Parathyroid adenoma (tissue), 2 donors: ENCODE measurements at regions not wholly inside any gene's neighbourhood (a gene's known extent, or its start where the extent isn't known, plus 50 kb on each side); places are given as distances from the start of the nearest gene placed in this dataset.
A peak's percentile ranks its signal among the peaks of the same experiment; 100 is the strongest.
"Not testable (repeated sequence)": the region's sequence is repeated elsewhere in the genome, so short reads cannot be mapped to it uniquely, and the experiment has no call there.

ENCODE experiments used
- H2AFZ ChIP-seq: fragments of 300-600 bp; sonication (generic); one replicate; pipeline ENCODE4 v1.7.0; 2017; ENCODE audit warnings: antibody characterized with exemption, mild to moderate bottlenecking
- H3K27ac ChIP-seq: fragments of 300-600 bp; sonication (generic); one replicate; pipeline ENCODE4 v1.7.0; 2017
- H3K27me3 ChIP-seq: fragments of 300-600 bp; sonication (generic); one replicate; pipeline ENCODE4 v1.7.0; 2017; ENCODE audit warnings: low read length; ENCODE audit not compliant: control insufficient read depth, insufficient read depth
- H3K36me3 ChIP-seq: fragments of 300-600 bp; sonication (generic); one replicate; pipeline ENCODE4 v1.7.0; 2017; ENCODE audit warnings: low read length; ENCODE audit not compliant: control insufficient read depth, insufficient read depth
- H3K4me1 ChIP-seq: fragments of 300-600 bp; sonication (generic); one replicate; pipeline ENCODE4 v1.7.0; 2017; ENCODE audit warnings: control low read depth
- H3K4me2 ChIP-seq: fragments of 300-600 bp; sonication (generic); one replicate; pipeline ENCODE4 v1.7.0; 2017; ENCODE audit warnings: low read length
- H3K4me3 ChIP-seq: fragments of 300-600 bp; sonication (generic); one replicate; pipeline ENCODE4 v1.7.0; 2017; ENCODE audit warnings: low read depth, low read length
- H3K79me2 ChIP-seq: fragments of 300-600 bp; sonication (generic); one replicate; pipeline ENCODE4 v1.7.0; 2017; ENCODE audit warnings: control low read depth
- H3K9ac ChIP-seq: fragments of 300-600 bp; sonication (generic); one replicate; pipeline ENCODE4 v1.7.0; 2017; ENCODE audit warnings: mild to moderate bottlenecking
- H3K9me3 ChIP-seq: fragments of 300-600 bp; sonication (generic); one replicate; pipeline ENCODE4 v1.7.0; 2017; ENCODE audit warnings: low read length; ENCODE audit not compliant: control insufficient read depth
- CTCF ChIP-seq: fragments of 300-600 bp; sonication (generic); IDR thresholded peaks from one replicate; pipeline ENCODE4 v1.7.0; 2017; ENCODE audit warnings: antibody characterized with exemption, mild to moderate bottlenecking
- donor health status: primary hyperparathyroidism.

DNA sequence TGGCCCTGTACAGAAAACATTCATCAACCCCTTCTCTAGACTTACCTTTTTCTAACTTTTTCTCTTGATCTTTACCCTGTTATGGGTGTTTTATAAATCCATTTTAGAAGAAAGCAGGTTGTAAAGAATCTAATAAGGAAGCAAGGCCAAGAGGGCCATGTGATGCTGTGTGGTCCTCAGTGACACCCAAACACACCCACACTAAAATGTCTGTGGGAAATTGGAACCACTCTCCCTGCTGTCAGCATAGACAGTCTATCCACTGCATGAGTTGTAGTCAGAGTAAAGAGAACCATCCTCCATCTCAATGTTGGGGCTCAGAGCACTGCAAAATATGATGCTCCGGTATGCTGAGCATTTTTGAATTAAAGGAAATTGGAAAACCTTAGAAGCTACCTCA lies 235.5 kb downstream of the SKIDA1 start:
- Histone ChIP-seq H3K9me3 (no peaks in the 10 kb centered on the region), H3K79me2 (no peaks in the 10 kb centered on the region), H3K4me1 (peaks cover 36% of the 10 kb centered on the region), H3K4me3 (no peak overlapping the region), H3K27ac (peak overlapping the region; percentile 41), H3K9ac (no peak overlapping the region), H3K27me3 (no peaks in the 10 kb centered on the region), H3K4me2 (no peak overlapping the region), H2AFZ (peak overlapping the region; percentile 45), H3K36me3 (no peaks in the 10 kb centered on the region)
- TF ChIP-seq CTCF, result no peak

DNA sequence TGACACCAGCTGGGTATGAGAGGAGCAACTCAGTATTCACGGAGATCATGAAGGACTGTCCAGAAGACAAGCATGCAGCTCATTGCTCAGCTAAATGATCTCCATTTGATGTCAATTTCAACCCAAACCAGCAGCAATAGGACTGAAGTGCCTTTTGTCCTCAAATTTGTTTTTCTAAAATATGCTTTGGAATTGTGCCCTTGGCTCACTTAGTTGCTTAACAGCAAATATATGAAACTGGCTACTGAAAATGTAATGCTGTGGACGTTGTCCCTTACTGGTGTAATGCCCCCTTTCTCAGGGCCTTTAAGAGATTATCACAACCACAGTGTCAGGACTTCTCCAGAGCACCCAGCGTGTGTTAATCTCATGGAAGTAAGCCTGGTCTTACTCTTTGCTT lies 236.2 kb downstream of the SKIDA1 start:
- no peak overlapping the region for H3K4me2 ChIP-seq
- no peaks in the 10 kb centered on the region for H3K36me3 ChIP-seq
- peak overlapping the region; percentile 41 for H3K27ac ChIP-seq
- H2AFZ ChIP-seq, result peak overlapping the region; percentile 45
- H3K27me3 ChIP-seq, result no peaks in the 10 kb centered on the region
- no peaks in the 10 kb centered on the region for H3K79me2 ChIP-seq
- H3K4me1 ChIP-seq, result peaks cover 37% of the 10 kb centered on the region
- H3K9ac ChIP-seq, result no peak overlapping the region
- TF ChIP-seq CTCF, result no peak
- no peak overlapping the region for H3K4me3 ChIP-seq
- no peaks in the 10 kb centered on the region for H3K9me3 ChIP-seq

- Histone ChIP-seq H3K4me2 (no peak overlapping the region), H3K27me3 (no peaks in the 10 kb centered on the region), H3K4me1 (peaks cover 20% of the 10 kb centered on the region), H3K79me2 (no peaks in the 10 kb centered on the region), H3K4me3 (no peak overlapping the region), H3K27ac (no peak overlapping the region), H3K9me3 (no peaks in the 10 kb centered on the region), H3K9ac (no peak overlapping the region), H2AFZ (peak overlapping the region; percentile 22), H3K36me3 (no peaks in the 10 kb centered on the region)
- no peak for TF ChIP-seq CTCF
Measured at GRCh38 chr10:21285742-21286331, 239.6 kb downstream of the SKIDA1 start.

DNA sequence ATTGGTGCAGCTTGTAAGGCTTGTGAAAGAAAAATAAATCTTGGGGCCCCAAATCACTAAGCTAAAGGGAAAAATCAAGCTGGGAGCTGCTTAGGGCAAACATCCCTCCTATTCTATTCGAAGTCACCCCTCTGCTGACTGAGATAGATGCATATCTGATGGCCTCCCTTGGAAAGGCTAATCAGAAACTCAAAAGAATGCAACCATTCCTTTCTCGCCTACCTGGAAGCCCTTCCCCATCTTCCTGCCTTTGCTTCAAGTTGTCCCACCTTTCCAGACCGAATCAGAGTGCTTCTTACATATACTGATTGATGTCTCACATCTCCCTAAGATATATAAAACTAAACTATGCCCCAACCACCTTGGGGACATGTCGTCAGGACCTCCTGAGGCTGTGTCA lies 240.3 kb downstream of the SKIDA1 start:
- no peak overlapping the region for H3K4me2 ChIP-seq
- no peak overlapping the region for H3K4me3 ChIP-seq
- no peaks in the 10 kb centered on the region for H3K9me3 ChIP-seq
- no peaks in the 10 kb centered on the region for H3K36me3 ChIP-seq
- H3K79me2 ChIP-seq, result no peaks in the 10 kb centered on the region
- TF ChIP-seq CTCF, result no peak
- no peak overlapping the region for H3K9ac ChIP-seq
- H2AFZ ChIP-seq, result peak overlapping the region; percentile 22
- H3K4me1 ChIP-seq, result peaks cover 18% of the 10 kb centered on the region
- peak overlapping the region; percentile 25 for H3K27ac ChIP-seq
- H3K27me3 ChIP-seq, result no peaks in the 10 kb centered on the region

DNA sequence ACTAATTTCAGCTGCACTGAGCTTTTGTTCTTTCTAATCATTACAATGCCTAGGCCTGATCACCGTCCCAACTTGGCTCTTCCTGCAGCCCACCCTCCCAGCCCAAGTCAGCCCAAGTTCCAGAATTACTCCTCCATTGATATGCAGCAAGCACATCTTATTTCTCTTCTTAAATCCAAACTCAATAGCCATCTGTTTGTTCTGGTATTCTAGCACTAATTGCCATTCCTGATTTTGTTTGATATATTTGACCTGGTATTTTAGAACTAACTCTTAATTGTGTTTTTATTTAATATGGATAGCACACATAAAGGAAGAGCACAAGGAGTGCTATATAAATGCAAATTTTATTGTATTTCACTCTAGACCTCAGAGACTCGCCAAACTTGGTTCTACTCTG lies 241.2 kb downstream of the SKIDA1 start:
- no peak overlapping the region for H3K27ac ChIP-seq
- no peak overlapping the region for H3K9ac ChIP-seq
- no peaks in the 10 kb centered on the region for H3K36me3 ChIP-seq
- H3K27me3 ChIP-seq, result no peaks in the 10 kb centered on the region
- no peak for TF ChIP-seq CTCF
- H3K9me3 ChIP-seq, result no peaks in the 10 kb centered on the region
- no peak overlapping the region for H3K4me2 ChIP-seq
- H3K4me1 ChIP-seq, result peaks cover 19% of the 10 kb centered on the region
- H3K4me3 ChIP-seq, result no peak overlapping the region
- no peak overlapping the region for H2AFZ ChIP-seq
- no peaks in the 10 kb centered on the region for H3K79me2 ChIP-seq

GRCh38 chr10:21283053-21283452 lies 242.4 kb downstream of the SKIDA1 start:
- H2AFZ ChIP-seq, H3K36me3 ChIP-seq, H3K27me3 ChIP-seq, H3K9ac ChIP-seq, H3K4me3 ChIP-seq, H3K4me2 ChIP-seq, H3K79me2 ChIP-seq, H3K9me3 ChIP-seq, H3K27ac ChIP-seq: not testable (repeated sequence)
- peaks cover 26% of the 10 kb centered on the region for H3K4me1 ChIP-seq
